ENCODE measurements at regions not wholly inside any gene's neighbourhood (a gene's known extent, or its start where the extent isn't known, plus 50 kb on each side); places are given as distances from the start of the nearest gene placed in this dataset.

GRCh38 chr2:236403125-236403524 is 138.9 kb upstream of the ASB18 start (continued):
- TF ChIP-seq PKNOX1 (IDR thresholded peaks at IDR 0.05) (no peak), NBN (IDR thresholded peaks at IDR 0.05) (no peak), ETV6 (conservative IDR thresholded peaks at IDR 0.05 in 1 of 2, IDR thresholded peaks at IDR 0.05 in 1 of 2; ENCODE audit: borderline replicate concordance in 1 of 2, low read depth in 1 of 2) (no peak), YBX1 (IDR thresholded peaks at IDR 0.05) (no peak)

GRCh38 chr2:236403811-236404210 is 139.6 kb upstream of the ASB18 start:
- SMC1A ChIA-PET (ENCODE audit: uncharacterized antibody, unreplicated experiment) = no interaction called here
- Histone ChIP-seq H3K79me2 (ENCODE audit: control insufficient read depth, insufficient read depth, low read length) (no peaks in the 10 kb centered on the region), H3K4me1 (ENCODE audit: control insufficient read depth, insufficient read depth, low read length) (no peaks in the 10 kb centered on the region), H3K27me3 (replicated peaks in 1 of 2; ENCODE audit: control insufficient read depth in 2 of 2, insufficient read depth in 2 of 2, low read length in 1 of 2) (peaks cover 0 to 3% of the 10 kb centered on the region in 2 experiments; a peak in 2 of 4 replicates), H3K9me3 (replicated peaks; ENCODE audit: control insufficient read depth, insufficient read depth, low read length) (no peaks in the 10 kb centered on the region), H3K36me3 (ENCODE audit: control insufficient read depth in 2 of 2, insufficient read depth in 2 of 2, low read length in 1 of 2) (no peaks in the 10 kb centered on the region), H3K4me2 (ENCODE audit: control insufficient read depth, insufficient read depth) (no peak overlapping the region), H3K27ac (ENCODE audit: control insufficient read depth, insufficient read depth) (no peak overlapping the region), H3K9ac (ENCODE audit: control insufficient read depth, insufficient read depth, low read length) (no peak overlapping the region), H3K4me3 (no peak overlapping the region), H2AFZ (ENCODE audit: control insufficient read depth, low read depth, low read length) (no peak overlapping the region), H4K20me1 (ENCODE audit: control insufficient read depth, insufficient read depth) (no peaks in the 10 kb centered on the region)
- FAIRE-seq (no peak), DNase-seq (ENCODE audit: low read depth, low spot score) (no peak), ATAC-seq (no peak)
- in situ Hi-C loops (cut with MboI) (no loop called here), intact Hi-C loops (cut with micrococcal nuclease; ENCODE audit: unreplicated experiment) (no loop called here)
- RAD21 ChIA-PET (ENCODE audit: unreplicated experiment) = no interaction called here
- POLR2A ChIA-PET = no interaction called here
- no TSS peak for BruUV-seq (replicated peaks)
- WGBS (ENCODE audit: insufficient coverage, insufficient replicate concordance, low lambda C conversion rate, missing lambda C conversion rate) = 44% methylated on average over 10 of the region's 10 CpGs
- CTCF ChIA-PET = interaction anchor here (1.0 kb wide), 1 partner anchor 166 kb away, joined by 4 read pairs; the partner anchor contains the start of gene ACKR3
- TF ChIP-seq CUX1 (IDR thresholded peaks at IDR 0.05; ENCODE audit: insufficient replicate concordance, low read depth, low read length) (no peak), PAX5 (IDR thresholded peaks at IDR 0.05; ENCODE audit: borderline replicate concordance, low read depth, low read length) (no peak), SKIL (IDR thresholded peaks at IDR 0.05; ENCODE audit: low read depth, poor library complexity, severe bottlenecking) (no peak), KLF5 (IDR thresholded peaks at IDR 0.05; ENCODE audit: partially characterized antibody) (no peak), PML (IDR thresholded peaks at IDR 0.05; ENCODE audit: low read length) (no peak), MXI1 (IDR thresholded peaks at IDR 0.05; ENCODE audit: low read depth, low read length) (no peak), RCOR1 (conservative IDR thresholded peaks at IDR 0.05; ENCODE audit: low read depth, low read length) (no peak), IRF5 (IDR thresholded peaks at IDR 0.05; ENCODE audit: borderline replicate concordance) (no peak), ATF3 (IDR thresholded peaks at IDR 0.05; ENCODE audit: borderline replicate concordance, extremely low read depth, low read depth, low read length) (no peak)
